Adrenal gland (tissue), 5 donors: ENCODE measurements at regions not wholly inside any gene's neighbourhood (a gene's known extent, or its start where the extent isn't known, plus 50 kb on each side); places are given as distances from the start of the nearest gene placed in this dataset.

ENCODE experiments used
- POLR2A ChIP-seq, 2 donors: fragments of 450-650 bp; IDR thresholded peaks; one replicate each; pipeline ENCODE4 v1.6.1; 2017; ENCODE audit warnings: antibody characterized with exemption in 2 of 2, mild to moderate bottlenecking in 2 of 2, moderate library complexity in 1 of 2
- TF ChIP-seq, protein P1 (sequence below), 6 experiments: fragments of 450-650 bp in 4 of 6; fragments of 200-600 bp in 2 of 6; sonication (generic) in 1 of 6; IDR thresholded peaks; 1 replicate in 5 of 6; 2 replicates in 1 of 6; pipeline versions ENCODE4 v1.5.1 to v1.8.0; 2016 to 2021; ENCODE audit warnings: antibody characterized with exemption in 6 of 6, mild to moderate bottlenecking in 2 of 6, moderate library complexity in 1 of 6
- donor health status: DM: no; HTN: no; CAD: no.

DNA sequence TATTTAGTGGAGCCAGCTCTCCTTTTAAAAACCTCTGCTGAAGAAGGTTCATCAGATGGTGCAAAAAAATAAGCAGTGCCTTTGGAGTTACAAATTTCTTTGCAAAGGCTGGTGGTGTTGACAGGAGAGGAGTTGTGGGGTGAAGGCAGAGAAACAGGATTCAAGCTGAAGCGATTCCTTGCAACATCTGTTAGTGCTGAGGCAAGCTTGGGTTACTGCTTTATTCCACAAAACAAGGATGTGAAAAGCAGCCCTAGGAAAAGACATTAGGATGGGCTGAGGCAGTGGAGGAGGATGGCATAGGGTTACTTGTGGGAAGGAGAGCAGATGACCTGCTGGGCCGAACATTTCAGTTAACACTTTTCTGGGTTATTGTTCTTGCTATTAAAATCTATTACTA is 390.7 kb downstream of the DLEU7 start:
- TF ChIP-seq, protein P1, sequence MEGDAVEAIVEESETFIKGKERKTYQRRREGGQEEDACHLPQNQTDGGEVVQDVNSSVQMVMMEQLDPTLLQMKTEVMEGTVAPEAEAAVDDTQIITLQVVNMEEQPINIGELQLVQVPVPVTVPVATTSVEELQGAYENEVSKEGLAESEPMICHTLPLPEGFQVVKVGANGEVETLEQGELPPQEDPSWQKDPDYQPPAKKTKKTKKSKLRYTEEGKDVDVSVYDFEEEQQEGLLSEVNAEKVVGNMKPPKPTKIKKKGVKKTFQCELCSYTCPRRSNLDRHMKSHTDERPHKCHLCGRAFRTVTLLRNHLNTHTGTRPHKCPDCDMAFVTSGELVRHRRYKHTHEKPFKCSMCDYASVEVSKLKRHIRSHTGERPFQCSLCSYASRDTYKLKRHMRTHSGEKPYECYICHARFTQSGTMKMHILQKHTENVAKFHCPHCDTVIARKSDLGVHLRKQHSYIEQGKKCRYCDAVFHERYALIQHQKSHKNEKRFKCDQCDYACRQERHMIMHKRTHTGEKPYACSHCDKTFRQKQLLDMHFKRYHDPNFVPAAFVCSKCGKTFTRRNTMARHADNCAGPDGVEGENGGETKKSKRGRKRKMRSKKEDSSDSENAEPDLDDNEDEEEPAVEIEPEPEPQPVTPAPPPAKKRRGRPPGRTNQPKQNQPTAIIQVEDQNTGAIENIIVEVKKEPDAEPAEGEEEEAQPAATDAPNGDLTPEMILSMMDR (IDR thresholded peaks at IDR 0.05) = no peak
- TF ChIP-seq POLR2A (IDR thresholded peaks at IDR 0.05) = no peak
